Aorta (tissue), 5 donors: ENCODE measurements at regions not wholly inside any gene's neighbourhood (a gene's known extent, or its start where the extent isn't known, plus 50 kb on each side); places are given as distances from the start of the nearest gene placed in this dataset.

Experiments
- ATAC-seq: fragments of 200-7000 bp; cut with Tn5 transposase; one replicate; pipeline ENCODE4 v1.9.1; 2022; ENCODE audit warnings: moderate library complexity; ENCODE audit not compliant: low FRiP score
- DNase-seq, 2 donors: peaks; one replicate each; pipeline ENCODE4 v3.0.0-alpha.2; 2020
- H3K27ac ChIP-seq, 2 donors: one replicate each; pipeline ENCODE4 v1.5.1; 2013; ENCODE audit warnings: low read length in 2 of 2, mild to moderate bottlenecking in 2 of 2, moderate library complexity in 2 of 2, control low read depth in 1 of 2, inconsistent platforms in 1 of 2, low read depth in 1 of 2
- H3K27me3 ChIP-seq, 2 donors: one replicate each; pipeline ENCODE4 v1.6.1; 2013; ENCODE audit warnings: control low read depth in 1 of 2, low read length in 1 of 2, mild to moderate bottlenecking in 1 of 2, moderate library complexity in 1 of 2; ENCODE audit not compliant: insufficient read depth in 2 of 2, control insufficient read depth in 1 of 2
- H3K36me3 ChIP-seq, 2 donors: one replicate each; pipeline ENCODE4 v1.6.1; 2013; ENCODE audit warnings: control low read depth in 1 of 2, low read length in 1 of 2, mild to moderate bottlenecking in 1 of 2; ENCODE audit not compliant: insufficient read depth in 2 of 2, control insufficient read depth in 1 of 2
- H3K4me1 ChIP-seq, 2 donors: one replicate each; pipeline ENCODE4 v1.6.1; 2013; ENCODE audit warnings: low read length in 2 of 2, control low read depth in 1 of 2, mild to moderate bottlenecking in 1 of 2, moderate library complexity in 1 of 2; ENCODE audit not compliant: insufficient read depth in 2 of 2, control insufficient read depth in 1 of 2
- H3K4me3 ChIP-seq, 2 donors: one replicate each; pipeline ENCODE4 v1.5.1; 2013; ENCODE audit warnings: low read length in 2 of 2, control low read depth in 1 of 2, mild to moderate bottlenecking in 1 of 2
- H3K9me3 ChIP-seq: one replicate; pipeline ENCODE4 v1.6.1; 2013; ENCODE audit warnings: mild to moderate bottlenecking, low read length; ENCODE audit not compliant: control insufficient read depth
- WGBS, 2 donors: extraction: QIAGEN DNeasy Blood & Tissue Kit; methylation state at CpG; one replicate each; pipeline ENCODE4 v1.1.7; 2013; 5-methylcytosine and 5-hydroxymethylcytosine counted together
- intact Hi-C, 2 donors: fragments of 100-400 bp; cut with DNase I; formaldehyde crosslinking; loops; one replicate each; pipeline versions ENCODE4 v1.14.2 to v1.15.0; 2022
- donor health status: healthy with polysubstance abuse.
- donor health status: Bipolar disorder and iron deficiency.
- donor health status: DM: no; HTN: no; CAD: no.
- donor health status: DM: no; HTN: no; CAD: no.
- donor health status: DM: yes; HTN: yes; CAD: no.

- ATAC-seq: no peak
- Histone ChIP-seq H3K27me3 (no peaks in the 10 kb centered on the region), H3K4me1 (no peaks in the 10 kb centered on the region), H3K27ac (no peak overlapping the region), H3K36me3 (no peaks in the 10 kb centered on the region), H3K4me3 (no peak overlapping the region), H3K9me3 (no peaks in the 10 kb centered on the region)
- no peak for DNase-seq
- intact Hi-C loops: no loop called here
- 74 to 83% methylated on average over 1 of the region's 1 CpG for WGBS, 2 donors
Measured at GRCh38 chr3:1010228-1010627, 82.6 kb upstream of the CNTN6 start.

- Histone ChIP-seq H3K9me3 (no peaks in the 10 kb centered on the region), H3K4me3 (no peak overlapping the region), H3K36me3 (no peaks in the 10 kb centered on the region), H3K4me1 (no peaks in the 10 kb centered on the region), H3K27me3 (no peaks in the 10 kb centered on the region), H3K27ac (no peak overlapping the region)
- DNase-seq: no peak
- intact Hi-C loops: no loop called here
- no peak for ATAC-seq
- 59 to 66% methylated on average over 2 of the region's 2 CpGs for WGBS, 2 donors
Measured at GRCh38 chr3:1015826-1016225, 77.0 kb upstream of the CNTN6 start.

- Histone ChIP-seq H3K4me1 (no peaks in the 10 kb centered on the region), H3K27ac (no peak overlapping the region), H3K36me3 (no peaks in the 10 kb centered on the region), H3K4me3 (no peak overlapping the region), H3K27me3 (no peaks in the 10 kb centered on the region), H3K9me3 (no peaks in the 10 kb centered on the region)
- ATAC-seq (no peak), DNase-seq (no peak)
- intact Hi-C loops: no loop called here
Measured at GRCh38 chr3:1017870-1018269, 75.0 kb upstream of the CNTN6 start.

GRCh38 chr3:1019157-1019556 is 73.7 kb upstream of the CNTN6 start:
- Histone ChIP-seq H3K9me3 (no peaks in the 10 kb centered on the region), H3K27ac (no peak overlapping the region), H3K27me3 (no peaks in the 10 kb centered on the region), H3K36me3 (no peaks in the 10 kb centered on the region), H3K4me3 (no peak overlapping the region), H3K4me1 (no peaks in the 10 kb centered on the region)
- DNase-seq (no peak), ATAC-seq (no peak)
- intact Hi-C loops: no loop called here
- 61 to 75% methylated on average over 2 of the region's 2 CpGs for WGBS, 2 donors

GRCh38 chr3:1026395-1026794 is 66.4 kb upstream of the CNTN6 start:
- ATAC-seq (no peak), DNase-seq (no peak)
- WGBS, 2 donors: 90 to 97% methylated on average over 2 of the region's 2 CpGs
- H3K4me1 ChIP-seq: no peaks in the 10 kb centered on the region
- no peak overlapping the region for H3K4me3 ChIP-seq
- H3K27ac ChIP-seq: no peak overlapping the region
- intact Hi-C loops: no loop called here
- H3K9me3 ChIP-seq: no peaks in the 10 kb centered on the region
- no peaks in the 10 kb centered on the region for H3K27me3 ChIP-seq
- H3K36me3 ChIP-seq: no peaks in the 10 kb centered on the region

- Histone ChIP-seq H3K4me3 (no peak overlapping the region), H3K27ac (no peak overlapping the region), H3K27me3 (no peaks in the 10 kb centered on the region), H3K36me3 (peaks cover 0 to 2% of the 10 kb centered on the region in 2 donors), H3K4me1 (no peaks in the 10 kb centered on the region), H3K9me3 (no peaks in the 10 kb centered on the region)
- no peak for DNase-seq
- 67 to 71% methylated on average over 4 of the region's 4 CpGs for WGBS, 2 donors
- ATAC-seq: no peak
- intact Hi-C loops: no loop called here
Measured at GRCh38 chr3:1036207-1036826, 56.5 kb upstream of the CNTN6 start.

- 65 to 67% methylated on average over 5 of the region's 5 CpGs for WGBS, 2 donors
- no peaks in the 10 kb centered on the region for H3K4me1 ChIP-seq
- ATAC-seq: no peak
- H3K27me3 ChIP-seq: no peaks in the 10 kb centered on the region
- no peak overlapping the region for H3K4me3 ChIP-seq
- no peak for DNase-seq
- H3K27ac ChIP-seq: no peak overlapping the region
- no peaks in the 10 kb centered on the region for H3K9me3 ChIP-seq
- intact Hi-C loops: no loop called here
- H3K36me3 ChIP-seq: peaks cover 0 to 2% of the 10 kb centered on the region in 2 donors
Measured at GRCh38 chr3:1037631-1038030, 55.2 kb upstream of the CNTN6 start.
